Upper lobe of left lung (tissue), 4 donors: ENCODE measurements at regions not wholly inside any gene's neighbourhood (a gene's known extent, or its start where the extent isn't known, plus 50 kb on each side); places are given as distances from the start of the nearest gene placed in this dataset.

Source experiments
- CTCF ChIP-seq, 6 experiments: fragments of 450-650 bp in 4 of 6; fragments of 200-600 bp in 2 of 6; sonication (generic) in 2 of 6; IDR thresholded peaks; one replicate each; pipeline ENCODE4 v1.5.1; 2016 to 2019; ENCODE audit warnings: antibody characterized with exemption in 6 of 6
- POLR2A ChIP-seq, 4 donors: fragments of 450-650 bp; IDR thresholded peaks; one replicate each; pipeline ENCODE4 v1.5.1; 2016 to 2017; ENCODE audit warnings: antibody characterized with exemption in 4 of 4, mild to moderate bottlenecking in 2 of 4

- TF ChIP-seq CTCF (IDR thresholded peaks at IDR 0.05) (no peak), POLR2A (IDR thresholded peaks at IDR 0.05) (no peak)
Measured at GRCh38 chr2:16396986-16397385, 268.6 kb downstream of the CYRIA start.
